Pons (tissue), 1 donor: ENCODE measurements at regions not wholly inside any gene's neighbourhood (a gene's known extent, or its start where the extent isn't known, plus 50 kb on each side); places are given as distances from the start of the nearest gene placed in this dataset.
"Not testable (repeated sequence)": the region's sequence is repeated elsewhere in the genome, so short reads cannot be mapped to it uniquely, and the experiment has no call there.

ENCODE experiments used
- DNase-seq: peaks from one replicate; pipeline ENCODE4 v3.0.0-alpha.2; 2016; ENCODE audit warnings: low spot score

DNA sequence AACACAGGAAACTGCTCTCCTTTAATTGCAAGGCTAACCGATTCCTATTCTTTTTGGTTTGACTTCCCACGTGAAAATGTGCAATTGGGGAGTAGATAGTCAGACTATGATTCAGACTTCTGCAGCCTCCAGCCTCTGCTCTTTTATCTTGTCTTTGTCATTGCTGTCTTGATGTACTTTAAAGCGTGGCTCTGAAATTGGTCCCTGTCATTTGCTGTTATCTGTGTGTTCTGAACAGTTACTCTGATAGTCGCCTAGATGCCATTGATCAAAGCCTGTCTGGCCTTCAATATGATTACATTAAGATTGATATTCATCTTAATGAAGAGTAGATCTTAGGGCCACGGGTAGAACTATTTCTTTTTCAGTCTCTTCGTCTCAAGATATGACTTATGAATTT lies 799.2 kb downstream of the REEP3 start:
- no peak for DNase-seq

DNA sequence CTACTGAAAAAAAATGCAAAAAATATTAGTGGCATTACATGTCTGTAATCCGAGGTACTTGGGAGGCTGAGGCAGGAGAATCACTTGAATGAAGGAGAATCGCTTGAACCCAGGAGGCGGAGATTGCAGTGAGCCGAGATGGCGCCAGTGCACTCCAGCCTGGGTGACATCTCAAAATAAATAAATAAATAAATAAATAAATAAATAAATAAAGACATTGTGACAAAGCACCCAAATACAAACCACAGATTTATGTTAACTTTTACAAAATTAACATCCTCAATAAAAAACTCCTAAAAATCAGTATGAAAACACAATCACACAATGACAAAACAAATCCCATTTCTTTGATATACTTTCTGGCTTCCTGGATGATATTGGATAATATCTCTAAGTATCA lies 808.3 kb downstream of the REEP3 start:
- DNase-seq: no peak

- DNase-seq: no peak
Measured at GRCh38 chr10:64332551-64332950, 811.4 kb downstream of the REEP3 start.

DNA sequence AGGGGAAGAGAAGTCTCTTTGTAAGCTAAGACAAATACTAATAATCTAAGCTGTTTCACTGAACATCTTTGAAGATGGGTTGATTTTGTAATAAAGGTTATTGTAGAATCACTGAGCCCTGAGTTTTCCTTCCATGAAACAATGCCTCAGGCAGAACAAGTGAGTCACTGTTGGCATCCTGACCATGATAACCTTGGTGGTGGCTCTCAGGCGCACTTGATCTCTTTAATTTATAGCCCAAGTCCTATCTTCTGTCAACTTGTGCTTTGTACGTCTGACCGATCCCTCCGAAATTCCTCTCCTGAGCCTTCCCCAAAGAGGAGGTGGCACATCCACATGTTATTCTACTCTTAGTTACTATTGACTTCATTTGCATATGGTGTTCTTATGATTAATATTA lies 812.9 kb downstream of the REEP3 start:
- no peak for DNase-seq

- peak; percentile 66 for DNase-seq
Measured at GRCh38 chr10:64344211-64344610, 823.0 kb downstream of the REEP3 start.

DNA sequence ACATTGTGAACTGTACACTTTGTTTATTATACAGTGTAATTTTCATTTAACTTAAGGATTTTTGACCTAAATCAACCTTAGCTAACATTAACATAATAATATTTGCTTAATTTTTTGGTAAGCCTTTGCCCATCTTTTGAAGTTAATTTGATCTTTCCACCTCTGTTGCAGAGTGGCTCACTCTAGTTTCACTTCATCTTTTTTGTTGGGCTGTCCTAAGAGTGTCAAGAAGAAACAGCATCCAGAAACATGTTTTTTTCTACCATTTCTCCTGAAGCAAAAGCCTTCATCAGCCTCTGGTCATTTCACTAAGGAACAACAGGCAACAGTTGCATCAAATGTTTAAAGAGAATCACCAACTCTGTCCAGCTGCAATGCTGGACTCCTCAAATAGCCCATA lies 824.7 kb downstream of the REEP3 start:
- peak; percentile 43 for DNase-seq

DNA sequence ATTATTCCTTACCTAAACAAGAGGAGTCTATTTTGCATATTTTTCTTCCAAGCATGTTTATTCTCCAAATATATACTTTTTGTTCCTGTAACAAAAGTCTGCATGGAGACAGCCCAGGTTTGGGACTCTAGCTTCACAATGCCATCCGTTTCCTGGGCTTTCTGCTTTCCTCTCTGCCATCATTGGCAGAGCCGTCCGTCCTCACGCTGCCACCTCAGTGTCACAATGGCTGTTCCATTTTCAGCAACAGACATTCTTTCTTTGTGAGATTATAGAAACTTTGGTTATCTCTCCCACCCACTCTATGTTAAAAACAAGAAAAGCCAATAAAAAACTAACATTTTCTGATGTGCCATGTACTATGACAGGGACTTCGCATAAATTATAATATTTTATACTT lies 825.2 kb downstream of the REEP3 start:
- peak; percentile 71 for DNase-seq

GRCh38 chr10:64350665-64351064 lies 829.5 kb downstream of the REEP3 start:
- peak; percentile 72 for DNase-seq

- DNase-seq: no peak
Measured at GRCh38 chr10:64358907-64359306, 837.7 kb downstream of the REEP3 start.

DNA sequence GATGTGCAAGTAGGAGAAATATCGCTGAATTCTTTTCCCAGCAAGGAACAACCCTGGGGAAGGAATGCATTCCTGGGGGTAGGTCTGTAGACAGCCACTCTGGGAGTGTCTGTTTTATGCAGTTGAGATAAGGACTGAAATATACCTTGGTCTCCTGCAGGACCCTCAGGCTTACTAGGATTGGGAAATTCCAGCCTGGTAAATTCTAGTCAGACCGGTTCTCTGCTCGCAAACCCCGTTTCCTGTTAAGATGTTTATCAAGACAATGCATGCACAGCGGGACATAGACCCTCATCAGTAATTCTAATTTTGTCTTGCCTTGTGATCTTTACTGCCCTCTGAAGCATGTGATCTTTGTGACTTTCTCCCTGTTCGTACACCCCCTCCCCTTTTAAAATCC lies 839.0 kb downstream of the REEP3 start:
- DNase-seq: not testable (repeated sequence)

- DNase-seq: no peak
Measured at GRCh38 chr10:64363687-64364086, 842.5 kb downstream of the REEP3 start.

- no peak for DNase-seq
Measured at GRCh38 chr10:64365663-64366062, 844.5 kb downstream of the REEP3 start.

DNA sequence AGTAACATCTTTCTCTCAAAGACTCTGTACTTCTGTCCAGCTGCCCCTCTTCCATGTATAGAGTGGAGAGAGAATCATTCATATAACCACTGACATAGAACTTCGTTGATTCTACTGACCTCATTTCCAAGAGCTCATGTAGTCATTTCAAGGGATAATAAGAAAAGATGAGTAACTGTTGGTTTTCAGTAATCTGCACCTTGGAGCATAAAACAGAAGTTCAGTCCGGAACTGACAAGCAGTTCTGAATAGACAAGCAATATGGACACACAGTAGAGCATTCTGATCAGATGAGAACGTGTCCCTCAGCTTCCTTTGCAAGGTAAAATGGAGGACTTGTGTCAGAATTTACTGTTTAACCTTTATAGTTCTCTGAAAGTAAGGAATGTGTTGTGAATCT lies 847.1 kb downstream of the REEP3 start:
- DNase-seq: no peak

DNA sequence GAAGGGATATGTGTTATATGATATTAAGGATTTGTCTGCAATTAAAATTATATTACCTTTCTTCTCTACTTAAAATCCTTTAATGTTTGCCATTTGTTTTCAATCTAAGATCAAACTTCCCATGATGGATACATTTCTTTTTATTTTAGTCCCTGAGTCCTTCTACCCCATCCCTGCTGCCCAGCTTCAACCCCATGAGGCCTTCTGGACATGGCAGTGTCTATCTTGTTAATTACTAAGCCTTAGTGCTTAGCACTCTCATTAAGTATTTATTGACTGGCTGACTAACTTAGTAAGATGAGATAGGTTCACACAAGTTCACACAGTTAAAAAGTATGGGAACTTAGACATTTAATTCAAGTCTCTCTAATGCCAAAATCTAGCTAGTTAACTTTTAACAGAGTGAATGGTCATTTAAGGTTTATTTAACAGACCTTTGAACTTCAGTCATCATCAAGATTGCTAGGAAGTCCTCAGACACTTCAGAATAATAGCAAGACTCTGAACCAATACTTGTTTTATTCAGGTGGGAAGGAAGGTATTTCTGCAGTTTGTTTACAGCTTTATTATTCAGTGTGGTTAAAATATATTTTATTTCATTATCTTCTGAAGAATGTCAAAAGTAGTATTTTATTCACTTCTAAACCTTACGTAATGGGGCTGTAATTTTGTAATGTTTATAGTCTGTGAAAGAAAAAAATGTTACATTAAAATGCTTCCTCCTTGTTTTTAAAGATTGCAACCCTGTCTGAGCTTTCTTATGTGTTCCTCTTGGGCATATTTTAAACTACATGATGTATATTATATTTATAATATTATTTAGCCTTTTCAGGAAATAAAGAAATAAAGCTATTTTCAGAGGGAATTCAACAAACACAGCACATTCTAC lies 848.9 kb downstream of the REEP3 start:
- DNase-seq: no peak

GRCh38 chr10:64374346-64374745 lies 853.1 kb downstream of the REEP3 start:
- DNase-seq: no peak

- no peak for DNase-seq
Measured at GRCh38 chr10:64376167-64376566, 855.0 kb downstream of the REEP3 start.

- peak; percentile 3 for DNase-seq
Measured at GRCh38 chr10:64379898-64380297, 858.7 kb downstream of the REEP3 start.

- DNase-seq: no peak
Measured at GRCh38 chr10:64385355-64385754, 864.2 kb downstream of the REEP3 start.

- DNase-seq: no peak
Measured at GRCh38 chr10:64394744-64395143, 873.5 kb downstream of the REEP3 start.

DNA sequence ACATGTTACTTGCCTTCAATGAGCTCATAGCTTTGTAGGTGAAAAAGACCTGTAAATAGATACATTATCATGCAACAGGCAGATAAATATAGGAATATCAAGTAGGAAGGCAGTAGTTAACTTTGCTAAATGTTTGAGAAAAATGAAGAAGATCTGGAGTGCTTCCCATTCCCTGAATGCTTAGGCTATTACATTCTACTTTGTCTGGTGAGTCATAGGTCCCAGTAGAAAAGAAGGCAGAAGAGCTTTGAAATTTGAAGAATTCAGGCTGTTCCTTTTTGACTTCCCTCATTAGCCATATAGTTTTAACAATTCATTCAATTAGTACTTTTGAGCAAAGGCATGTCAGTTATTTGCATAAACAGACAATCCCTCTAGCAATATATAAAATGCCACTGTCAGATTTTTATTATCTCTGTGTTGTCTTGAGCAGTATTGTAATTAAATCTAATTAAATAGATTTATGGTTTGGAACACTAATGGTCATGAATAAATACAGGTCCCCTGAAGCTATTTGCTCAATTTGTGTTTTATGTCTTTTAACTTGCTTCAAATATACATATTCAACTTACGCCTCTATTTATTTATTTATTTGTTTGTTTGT lies 875.0 kb downstream of the REEP3 start:
- no peak for DNase-seq

DNA sequence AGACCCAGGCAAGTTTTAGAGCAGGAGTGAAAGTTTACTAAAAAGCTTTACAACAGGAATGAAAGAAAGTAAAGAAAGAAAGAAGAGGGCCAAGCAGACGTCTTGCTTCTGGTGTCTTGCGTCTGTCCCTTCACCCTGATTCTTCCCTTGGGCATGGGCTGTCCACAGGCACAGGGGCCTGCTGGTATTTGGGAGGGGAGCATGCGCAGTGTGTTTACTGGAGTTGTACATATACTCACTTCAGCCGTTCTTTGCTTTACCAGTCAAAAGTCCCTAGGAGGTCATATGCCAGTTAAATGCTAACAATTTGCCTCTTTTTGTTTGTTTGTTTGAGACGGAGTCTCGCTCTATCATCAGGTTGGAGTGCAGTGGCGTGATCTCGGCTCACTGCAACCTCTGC lies 875.9 kb downstream of the REEP3 start:
- DNase-seq: no peak

- DNase-seq: no peak
Measured at GRCh38 chr10:64408391-64409183, 887.4 kb downstream of the REEP3 start.

GRCh38 chr10:64409349-64409748 lies 888.1 kb downstream of the REEP3 start:
- no peak for DNase-seq
